ENCODE measurements at regions not wholly inside any gene's neighbourhood (a gene's known extent, or its start where the extent isn't known, plus 50 kb on each side); places are given as distances from the start of the nearest gene placed in this dataset.

DNA sequence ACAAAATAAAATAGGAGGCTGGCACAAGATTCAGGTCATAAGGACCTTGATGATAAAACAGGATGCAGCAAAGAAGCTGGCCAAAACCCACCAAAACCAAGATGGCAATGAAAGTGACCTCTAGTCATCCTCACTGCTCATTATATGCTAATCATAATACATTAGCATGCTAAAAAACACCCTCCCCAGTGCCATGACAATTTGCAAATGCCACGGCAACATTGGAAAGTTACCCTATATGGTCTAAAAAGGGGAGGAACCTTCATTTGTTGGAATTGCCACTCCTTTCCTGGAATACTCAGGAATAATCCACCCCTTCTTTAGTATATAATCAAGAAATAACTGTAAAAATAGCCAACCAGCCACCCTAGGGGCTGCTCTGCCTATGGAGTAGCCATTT is 108.8 kb upstream of the GRIK1 start:
- TF ChIP-seq, protein P1, sequence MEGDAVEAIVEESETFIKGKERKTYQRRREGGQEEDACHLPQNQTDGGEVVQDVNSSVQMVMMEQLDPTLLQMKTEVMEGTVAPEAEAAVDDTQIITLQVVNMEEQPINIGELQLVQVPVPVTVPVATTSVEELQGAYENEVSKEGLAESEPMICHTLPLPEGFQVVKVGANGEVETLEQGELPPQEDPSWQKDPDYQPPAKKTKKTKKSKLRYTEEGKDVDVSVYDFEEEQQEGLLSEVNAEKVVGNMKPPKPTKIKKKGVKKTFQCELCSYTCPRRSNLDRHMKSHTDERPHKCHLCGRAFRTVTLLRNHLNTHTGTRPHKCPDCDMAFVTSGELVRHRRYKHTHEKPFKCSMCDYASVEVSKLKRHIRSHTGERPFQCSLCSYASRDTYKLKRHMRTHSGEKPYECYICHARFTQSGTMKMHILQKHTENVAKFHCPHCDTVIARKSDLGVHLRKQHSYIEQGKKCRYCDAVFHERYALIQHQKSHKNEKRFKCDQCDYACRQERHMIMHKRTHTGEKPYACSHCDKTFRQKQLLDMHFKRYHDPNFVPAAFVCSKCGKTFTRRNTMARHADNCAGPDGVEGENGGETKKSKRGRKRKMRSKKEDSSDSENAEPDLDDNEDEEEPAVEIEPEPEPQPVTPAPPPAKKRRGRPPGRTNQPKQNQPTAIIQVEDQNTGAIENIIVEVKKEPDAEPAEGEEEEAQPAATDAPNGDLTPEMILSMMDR (IDR thresholded peaks at IDR 0.05): no peak
- no peak for TF ChIP-seq POLR2A (IDR thresholded peaks at IDR 0.05)
